ENCODE measurements at regions not wholly inside any gene's neighbourhood (a gene's known extent, or its start where the extent isn't known, plus 50 kb on each side); places are given as distances from the start of the nearest gene placed in this dataset.

DNA sequence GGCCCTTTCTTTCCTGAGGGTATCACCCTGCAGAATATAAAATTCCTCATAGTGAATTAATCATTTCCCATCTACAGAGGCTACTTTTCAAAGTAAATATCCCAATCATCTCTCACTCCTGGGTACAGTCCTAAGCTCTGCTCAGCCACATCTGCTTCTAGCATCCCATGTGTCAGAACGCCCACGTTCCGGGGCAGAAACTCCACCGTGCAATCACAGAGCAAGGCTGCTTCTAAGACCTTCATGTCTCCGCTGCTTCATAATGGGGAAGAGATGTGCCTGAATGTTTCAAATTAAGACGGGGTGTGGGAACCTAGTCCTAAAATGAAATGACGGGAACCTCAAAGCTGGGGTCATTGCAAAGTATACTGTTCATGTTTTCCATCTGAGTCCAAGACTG lies 208.8 kb upstream of the GMDS start:
- no peak for DNase-seq

DNA sequence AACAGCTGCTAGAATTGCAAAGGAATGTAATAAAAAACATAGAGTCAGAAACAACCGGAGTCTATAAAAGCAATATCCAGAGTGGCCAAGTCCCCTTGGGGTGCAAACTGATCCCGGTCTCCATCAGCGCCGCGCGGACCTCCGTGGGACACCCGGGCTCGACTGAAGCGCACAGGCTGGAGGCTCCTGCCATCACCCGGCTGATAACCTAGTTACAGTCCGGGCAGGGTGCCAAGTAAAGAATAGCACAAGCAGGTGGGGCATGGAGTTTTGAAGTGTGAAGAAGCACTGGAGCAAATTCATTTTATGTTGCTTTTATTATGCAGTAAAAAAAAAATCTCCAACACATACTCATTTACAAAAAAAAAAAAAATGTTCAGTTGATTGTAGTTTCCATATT lies 205.1 kb upstream of the GMDS start:
- DNase-seq, result peak; percentile 54

DNA sequence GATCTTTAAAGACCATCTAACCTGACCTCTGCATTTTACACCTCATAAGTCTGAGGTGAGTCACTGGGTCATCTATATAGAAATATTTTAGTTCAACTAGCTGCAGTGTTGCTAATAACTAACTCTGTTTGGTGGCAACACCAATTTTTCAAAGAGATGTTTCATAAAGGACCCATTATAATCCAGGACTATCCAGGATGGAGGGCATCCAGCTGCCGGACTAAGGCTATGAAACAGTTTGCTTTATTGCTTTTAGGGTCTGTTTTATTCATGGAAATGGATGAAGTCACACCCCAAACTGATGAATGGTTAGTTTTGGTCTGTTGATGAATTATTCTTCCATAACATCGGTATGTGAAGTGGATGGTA lies 204.2 kb upstream of the GMDS start:
- no peak for DNase-seq

DNA sequence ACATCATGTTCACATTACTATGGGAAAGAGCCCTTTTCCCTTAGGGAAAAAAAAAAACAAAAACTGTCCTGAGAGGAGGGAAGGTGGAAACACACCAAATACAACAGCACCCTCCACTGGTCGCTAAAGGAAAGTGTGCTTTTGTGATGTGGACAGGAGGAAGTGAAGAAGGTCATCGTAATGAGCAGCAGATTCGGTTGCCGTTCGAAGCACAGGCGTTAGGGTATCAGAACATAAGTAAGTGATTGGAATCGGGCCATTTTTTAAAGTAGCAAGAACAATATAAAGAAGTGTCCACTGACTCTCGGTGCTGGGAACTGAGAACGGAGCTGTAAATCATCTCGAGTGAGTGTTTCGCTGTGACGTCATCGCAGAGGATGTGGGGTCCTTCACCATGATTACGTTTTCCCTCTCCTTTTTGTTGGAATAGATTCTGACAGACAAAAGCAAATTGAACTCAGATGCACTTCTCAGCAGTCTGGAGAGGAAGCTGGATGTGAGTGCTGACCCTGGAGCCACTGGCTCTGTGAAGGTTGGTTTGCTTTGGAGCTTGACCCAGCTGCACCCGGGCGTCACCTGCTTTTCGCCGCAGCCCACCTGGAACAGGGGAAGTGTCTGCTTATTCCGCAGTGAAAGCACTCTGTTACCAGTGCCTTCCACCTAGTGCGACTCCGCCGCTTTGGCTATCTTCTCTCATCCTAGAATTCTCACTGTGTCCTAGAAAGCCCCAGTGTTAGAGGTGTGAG lies 203.6 kb upstream of the GMDS start:
- peak; percentile 57 for DNase-seq

DNA sequence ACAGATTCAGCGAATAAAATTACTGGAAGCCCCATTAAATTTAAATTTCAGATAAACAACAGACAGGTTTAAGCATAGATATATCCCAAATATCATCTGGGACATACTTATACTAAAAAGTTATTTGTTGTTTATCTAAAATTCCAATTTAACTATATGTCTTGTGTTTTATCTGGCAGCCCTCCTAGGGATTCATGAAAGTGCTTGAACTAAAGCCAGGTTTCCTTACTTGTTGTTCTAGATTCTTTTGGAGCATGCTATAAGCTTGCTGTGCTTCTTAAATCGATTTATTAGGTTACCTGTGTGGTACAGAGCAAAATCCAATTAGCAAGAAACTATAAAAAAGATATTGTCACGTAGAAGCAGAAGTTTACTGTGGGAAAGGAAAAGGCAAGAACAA lies 202.5 kb upstream of the GMDS start:
- DNase-seq, result no peak

DNA sequence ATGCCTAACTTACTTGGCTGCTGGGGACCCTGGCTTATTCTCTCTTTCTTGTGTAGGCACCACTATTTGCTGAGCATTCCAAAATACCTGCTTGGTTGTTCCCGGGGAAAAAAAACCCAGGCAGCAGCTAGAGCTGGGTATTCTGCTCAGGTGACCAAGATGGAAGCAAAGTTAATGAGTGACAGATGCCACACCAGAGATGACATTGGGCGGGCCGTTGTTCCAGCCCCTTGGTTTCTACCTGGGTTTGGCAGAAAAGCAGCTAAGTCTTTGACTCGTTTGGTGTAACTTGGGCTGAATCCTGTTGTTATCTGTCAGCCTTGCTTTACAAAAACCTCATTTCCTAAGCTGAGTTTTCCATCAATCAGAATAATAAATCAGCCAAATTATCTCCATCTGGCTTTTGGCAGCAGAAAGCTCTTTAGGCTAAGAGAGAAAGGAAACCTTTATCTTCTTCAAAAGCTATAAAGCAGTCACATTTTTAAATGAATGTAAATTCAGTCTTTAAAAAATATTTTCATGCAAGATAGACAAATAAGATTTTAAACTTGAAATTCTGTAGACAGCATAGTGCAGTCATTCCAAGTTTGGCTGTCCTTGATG lies 202.0 kb upstream of the GMDS start:
- no peak for DNase-seq

DNA sequence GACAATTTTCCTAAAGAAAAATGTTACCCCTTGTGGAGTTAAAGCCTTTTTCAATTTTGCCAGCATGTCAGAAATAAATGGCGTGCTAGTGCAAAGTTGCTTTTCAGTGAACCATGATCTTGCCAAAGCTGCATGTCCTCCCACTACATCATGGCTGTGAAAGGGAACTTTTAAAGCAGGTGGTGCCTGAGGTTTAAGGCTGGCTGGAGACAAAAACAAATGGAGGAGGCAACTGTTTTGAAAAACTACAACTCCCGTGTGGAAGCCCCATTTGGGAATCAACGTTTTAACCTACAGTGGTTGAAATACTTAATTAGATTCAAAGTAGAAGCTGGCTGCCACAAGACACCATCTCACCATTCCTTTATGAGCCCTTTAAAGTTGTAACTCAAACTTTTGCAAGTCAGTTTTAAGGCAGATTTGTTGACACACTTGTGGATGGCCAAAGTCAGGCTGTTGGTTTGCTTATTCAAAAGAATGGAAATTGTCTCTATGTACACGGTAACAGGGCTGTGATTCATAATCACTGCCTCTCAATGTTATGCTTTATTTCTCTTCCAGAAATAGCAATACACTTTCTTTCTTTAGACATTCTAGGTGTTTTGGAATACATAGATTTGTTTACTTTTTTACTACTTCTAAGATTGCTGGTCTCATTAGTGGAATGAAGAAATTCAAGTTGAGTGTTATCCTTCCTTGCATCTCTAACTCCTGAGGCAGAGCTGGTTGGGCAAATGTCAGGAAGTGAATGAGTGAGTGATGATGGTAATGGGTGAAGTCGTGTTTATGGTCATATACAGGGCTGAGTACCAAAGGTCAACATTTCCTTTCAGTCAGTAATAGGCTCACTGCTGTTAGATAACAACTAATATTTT lies 196.4 kb upstream of the GMDS start:
- no peak for DNase-seq

DNA sequence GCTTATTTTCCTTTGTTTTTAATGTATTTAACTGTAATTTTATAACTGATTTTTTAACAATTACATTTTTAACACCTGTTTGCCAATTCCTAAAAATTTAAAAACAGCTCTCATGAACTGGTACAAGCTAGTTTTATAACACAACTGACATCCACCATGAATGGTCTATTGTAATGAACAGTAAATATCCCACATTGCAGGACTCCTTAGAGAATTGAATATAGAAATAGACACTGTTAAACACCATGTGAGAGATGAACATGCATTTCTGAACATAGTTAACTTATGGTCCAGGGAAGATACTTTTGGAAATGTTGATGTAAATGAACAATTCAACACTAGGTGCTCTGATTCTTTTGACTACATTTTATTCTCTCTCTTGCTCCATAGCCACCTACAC lies 195.1 kb upstream of the GMDS start:
- DNase-seq, result no peak

DNA sequence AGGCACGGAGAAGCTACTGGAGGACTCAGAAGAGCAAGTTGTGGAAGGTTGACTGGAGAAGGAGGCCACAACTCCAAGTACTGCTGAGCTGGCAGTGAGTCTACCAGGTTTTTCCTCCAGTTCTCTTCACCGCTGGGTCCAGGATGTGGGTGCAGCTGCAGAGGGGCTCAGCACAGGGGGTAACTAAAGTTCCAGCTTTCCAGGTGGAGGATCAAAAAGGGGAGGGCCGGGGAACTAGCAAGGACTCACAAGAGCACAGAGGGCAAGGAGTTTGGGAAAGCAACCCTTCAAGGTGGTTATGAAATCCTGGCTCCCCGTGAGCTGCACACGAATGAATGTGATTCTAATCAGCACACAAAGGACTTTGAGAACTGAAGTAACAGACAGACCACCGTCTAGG lies 194.2 kb upstream of the GMDS start:
- no peak for DNase-seq

DNA sequence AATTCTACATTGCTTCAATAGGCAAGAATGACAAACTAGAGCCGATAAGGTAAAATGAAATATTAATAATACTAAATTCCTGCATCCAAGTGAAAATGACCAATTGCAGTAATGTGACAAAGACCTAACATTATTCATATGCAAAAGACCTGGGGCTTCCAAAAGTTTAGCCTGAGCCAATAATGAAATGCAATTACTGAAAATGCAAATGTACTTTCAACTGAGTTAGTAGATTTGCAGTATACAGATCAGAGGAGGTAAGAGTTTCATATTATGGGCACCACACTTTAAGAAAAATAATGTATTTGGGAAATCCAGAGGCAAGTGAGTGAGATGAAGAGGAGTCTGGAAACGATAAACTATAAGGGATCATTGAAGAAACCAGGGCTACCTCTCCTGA lies 193.7 kb upstream of the GMDS start:
- no peak for DNase-seq

DNA sequence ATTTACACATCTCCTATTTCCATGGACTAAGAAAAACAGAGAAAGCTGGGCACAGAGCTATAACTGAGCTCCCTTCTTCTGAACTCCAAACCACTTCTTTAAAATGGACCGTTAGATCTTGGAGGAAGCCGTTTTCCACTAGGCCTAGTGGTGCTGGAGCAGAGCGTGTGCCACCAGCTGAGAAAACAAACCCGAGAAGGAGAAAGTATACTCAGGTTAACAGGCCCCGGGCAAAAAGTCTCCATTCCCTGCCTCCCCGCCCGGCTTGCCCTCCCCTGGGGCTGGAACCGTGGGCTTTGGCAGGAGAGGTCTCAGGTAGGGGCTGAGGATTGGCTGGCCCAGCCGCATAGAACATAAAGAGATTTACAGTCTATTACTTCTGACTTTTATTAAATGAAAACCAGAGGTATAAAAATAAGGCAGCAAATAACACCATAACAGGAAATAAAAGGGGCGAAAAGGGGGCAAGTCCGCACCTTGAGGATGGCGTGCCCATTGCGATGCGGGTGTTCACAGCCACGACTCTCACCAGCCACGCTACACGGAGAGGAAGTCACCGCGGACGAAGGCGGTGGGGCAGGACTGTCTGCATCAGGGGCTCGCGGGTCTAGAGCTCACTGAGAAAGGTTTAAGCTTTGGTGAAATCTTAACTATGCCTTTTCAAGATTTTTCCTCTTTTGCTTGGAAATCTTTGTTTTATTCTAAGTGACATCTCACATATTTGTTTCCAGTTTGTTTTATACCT lies 191.2 kb upstream of the GMDS start:
- DNase-seq, result no peak

DNA sequence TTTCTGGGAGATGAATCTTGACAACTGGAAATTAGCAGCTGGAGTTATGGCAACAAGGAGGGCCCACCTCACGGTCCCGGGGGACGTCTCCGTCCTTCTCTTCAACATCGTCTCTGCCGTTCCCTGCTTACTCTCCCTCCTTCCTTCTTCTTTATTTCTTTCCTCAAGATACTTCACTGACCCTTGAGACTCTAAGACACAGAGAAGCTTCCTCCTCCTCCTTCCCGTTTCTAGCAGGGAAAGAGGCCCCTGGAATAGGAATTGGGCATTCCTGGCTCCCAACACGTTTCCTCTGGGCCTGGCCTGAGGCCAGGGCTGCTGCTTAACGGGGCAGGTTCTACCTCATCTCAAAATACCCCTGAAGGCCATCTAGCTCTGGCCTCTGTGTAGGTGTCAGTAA lies 189.9 kb upstream of the GMDS start:
- DNase-seq, result no peak

DNA sequence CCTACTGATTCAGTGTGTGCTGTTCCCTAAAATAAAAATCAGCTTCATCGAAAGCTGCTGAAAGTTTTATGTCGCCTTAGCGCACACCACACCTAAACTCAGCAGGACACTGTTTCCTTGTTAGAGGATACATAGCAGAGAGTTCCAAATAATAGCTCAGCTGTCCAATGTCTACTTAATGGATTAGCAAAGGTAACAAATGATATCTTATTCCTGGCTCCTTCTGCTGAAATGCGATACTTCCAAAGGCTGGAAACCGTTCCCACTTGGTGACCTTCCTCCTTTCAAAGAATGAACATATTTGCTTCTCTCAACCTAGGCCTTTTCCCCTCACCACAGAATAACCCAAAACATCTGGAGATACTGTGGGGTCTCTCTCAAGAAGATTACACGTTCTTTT lies 189.5 kb upstream of the GMDS start:
- no peak for DNase-seq

DNA sequence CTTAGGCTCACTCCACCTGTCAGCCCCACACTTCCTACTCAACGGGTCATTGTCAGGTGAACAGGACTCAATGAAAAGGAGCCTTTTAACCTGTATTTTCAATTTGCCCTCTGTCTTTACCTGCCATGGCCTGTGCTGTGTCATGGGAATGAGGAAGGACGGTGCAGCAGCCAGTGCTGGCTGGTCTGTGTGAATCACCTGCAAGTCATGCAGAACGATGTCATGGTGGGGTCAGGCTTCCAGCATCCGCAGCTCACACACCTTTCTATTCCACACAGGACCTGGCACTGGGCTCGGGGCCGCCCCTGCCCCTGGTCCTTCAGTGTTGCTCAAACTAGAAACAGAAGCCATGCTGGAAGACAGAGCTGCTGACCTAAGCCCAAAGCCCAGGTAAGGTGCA lies 188.7 kb upstream of the GMDS start:
- no peak for DNase-seq

DNA sequence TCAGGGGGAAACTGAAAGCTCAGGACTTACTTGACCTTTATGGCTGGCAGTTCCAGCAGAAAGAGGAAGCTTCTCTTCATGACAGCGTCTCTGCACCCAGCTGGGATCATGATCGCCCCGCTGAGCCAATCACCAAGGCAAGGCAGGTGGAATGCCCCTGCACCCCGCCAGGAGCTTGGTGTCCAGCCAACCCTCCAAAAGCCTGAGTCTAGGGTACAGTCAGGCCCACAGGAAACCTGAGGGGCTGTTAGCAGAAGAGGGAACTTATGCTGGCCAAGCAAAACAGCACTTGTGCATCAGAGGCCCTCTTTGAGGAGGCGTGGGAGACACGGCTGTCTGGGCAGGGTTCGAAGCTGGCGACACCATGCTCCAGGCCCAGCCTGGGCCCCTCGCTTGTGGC lies 188.3 kb upstream of the GMDS start:
- no peak for DNase-seq

DNA sequence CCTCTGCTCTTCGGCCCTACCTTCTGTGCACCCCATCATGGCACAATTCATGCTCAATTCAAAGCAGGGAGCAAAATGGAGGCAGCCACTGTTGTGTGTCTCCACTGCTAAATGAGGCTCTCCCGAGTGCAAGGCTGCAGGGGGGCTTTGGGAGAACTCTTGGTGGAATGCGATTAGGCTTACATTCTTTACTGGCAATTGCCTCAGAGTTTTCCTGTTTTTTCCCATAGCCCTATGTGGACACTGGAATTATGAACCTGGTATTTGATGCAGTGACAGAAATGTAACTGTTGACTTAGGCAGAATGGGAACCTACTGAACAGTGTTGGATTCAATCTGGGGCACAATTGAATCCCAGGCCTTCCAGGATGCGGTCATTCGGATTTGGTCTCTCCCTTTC lies 187.9 kb upstream of the GMDS start:
- DNase-seq, result no peak

DNA sequence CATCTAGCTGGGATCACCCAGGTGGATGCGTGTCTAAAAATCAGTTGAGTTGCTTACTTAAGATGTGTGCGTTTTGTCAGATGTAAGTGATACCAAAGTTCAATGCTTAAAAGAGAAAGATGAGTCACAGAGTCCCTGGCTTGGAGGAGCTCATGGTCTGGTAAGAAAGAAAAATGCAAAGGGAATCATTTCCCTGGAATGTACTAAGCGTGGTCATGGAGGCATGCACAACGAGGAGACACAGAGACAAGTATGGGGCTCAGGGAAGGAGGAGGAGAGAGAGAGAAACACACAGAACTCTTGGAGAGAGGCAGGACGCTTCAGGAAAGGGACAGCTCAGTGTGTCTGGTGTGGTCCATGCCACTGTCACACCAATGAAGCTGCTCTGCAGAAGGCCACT lies 186.9 kb upstream of the GMDS start:
- no peak for DNase-seq

DNA sequence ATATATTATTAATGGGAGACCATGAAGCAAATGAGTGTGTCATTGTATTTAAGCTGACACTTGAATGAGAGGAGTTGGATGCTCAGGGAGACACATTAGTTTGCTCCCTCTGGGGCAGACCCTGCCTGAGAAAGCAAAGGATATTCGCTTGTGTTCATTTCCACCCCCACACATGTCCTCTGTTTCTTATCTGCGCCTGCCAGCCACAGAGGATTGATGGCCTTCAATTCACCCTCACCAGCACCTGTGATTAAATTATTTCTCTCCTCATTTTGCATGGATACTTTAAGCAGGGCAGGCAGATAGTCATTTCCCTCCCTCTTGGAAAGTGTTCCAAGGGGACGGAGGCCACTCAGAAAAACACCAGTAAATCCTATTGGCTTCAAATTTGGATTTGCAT lies 185.2 kb upstream of the GMDS start:
- no peak for DNase-seq

DNA sequence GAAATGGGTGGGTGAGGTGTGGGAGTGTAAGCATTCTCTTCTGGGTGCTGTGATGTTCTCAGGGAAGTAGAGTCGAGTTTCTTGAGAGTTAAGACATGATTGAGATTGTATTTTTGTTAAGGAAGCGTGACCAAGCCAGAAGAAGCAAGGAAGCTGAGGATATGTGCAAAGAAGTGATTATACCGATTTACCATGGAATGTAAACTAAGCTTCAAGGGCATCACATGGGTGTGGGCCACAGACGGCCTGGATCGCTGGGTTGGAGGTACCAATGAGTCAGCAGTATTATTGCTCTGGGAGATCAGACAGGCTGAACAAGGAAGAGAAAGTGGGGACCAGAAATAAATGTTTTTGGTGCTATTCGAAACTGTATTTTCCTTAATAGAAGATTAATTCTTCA lies 184.1 kb upstream of the GMDS start:
- DNase-seq, result no peak

DNA sequence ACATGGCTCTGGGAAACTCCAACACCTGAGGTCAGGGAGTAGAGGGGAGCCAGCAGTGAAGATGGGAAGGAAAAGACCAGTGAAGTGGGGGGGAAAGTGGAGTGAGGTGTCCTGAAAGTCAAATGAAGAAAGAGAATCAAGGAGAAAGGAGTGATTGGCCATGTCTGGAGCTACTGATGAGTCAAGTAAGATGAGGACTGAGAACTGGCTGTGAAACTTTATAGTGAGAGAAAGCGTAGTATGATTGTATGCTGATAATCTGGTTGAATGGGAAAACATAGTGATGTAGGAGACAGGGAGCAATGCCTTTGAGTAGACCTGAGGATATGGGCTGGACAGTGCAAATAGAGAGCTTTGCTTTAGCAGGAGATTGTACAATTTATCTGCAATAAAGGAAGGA lies 183.6 kb upstream of the GMDS start:
- DNase-seq, result no peak

DNA sequence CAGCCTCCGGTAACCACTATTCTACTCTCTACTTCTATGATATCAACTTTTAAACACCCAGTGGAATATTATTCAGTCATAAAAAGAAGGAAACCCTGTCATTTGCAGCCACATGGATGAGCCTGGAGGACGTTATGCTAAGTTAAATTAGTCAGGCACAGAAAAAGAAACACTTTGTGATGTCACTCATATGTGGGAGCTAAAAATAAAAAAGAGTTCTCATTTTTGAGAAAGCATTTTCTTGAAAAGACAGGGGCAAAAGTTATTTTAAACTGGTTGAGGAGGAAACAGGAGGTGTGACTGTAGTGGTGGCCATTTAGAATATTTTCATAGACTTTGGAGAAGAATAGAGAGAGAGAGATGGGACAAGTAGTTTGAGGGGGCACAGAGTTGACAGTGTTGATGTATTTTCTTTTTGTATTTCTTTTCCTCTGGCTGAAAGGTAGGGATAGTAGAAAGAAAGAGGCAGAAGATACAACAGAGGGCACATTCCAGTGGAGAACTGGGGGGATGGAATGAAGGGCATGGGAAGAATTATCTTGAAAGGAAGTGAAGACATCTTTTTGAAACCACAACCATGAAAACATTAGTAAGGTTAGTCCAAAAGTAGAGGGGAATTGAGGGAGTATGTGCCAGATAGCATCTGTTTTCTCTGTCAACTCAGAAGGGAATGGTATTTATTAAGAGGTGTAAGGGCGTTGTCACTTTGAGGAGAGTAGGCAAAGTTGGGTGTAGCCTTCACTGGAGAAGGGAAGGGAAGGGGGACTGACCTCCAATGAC lies 181.3 kb upstream of the GMDS start:
- DNase-seq, result no peak

DNA sequence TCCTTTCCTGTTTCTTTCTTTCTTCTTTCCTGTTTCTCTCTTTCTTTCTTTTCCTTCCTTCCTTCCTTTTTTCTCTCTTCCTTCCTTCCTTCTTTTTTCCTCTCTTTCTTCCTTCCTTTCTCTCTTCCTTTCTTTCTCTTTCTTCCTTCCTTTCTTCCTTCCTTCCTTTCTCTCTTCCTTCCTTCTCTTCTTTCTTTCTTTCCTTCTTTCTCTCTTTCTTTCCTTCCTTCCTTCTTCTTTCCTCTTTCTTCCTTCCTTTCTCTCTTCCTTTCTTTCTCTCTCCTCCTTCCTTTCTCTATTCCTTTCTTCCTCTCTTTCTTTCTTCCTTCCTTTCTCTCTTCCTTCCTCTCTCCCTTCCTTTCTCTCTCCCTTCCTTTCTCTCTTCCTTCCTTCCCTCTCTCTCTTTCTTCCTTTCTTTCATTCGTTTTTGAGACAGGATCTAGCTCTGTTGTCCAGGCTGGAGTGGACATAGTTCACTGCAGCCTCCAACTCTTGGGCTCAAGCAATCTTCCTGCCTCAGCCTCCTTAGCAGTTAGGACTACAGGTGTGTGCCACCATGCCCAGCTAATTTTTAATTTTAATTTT lies 170.8 kb upstream of the GMDS start:
- no peak for DNase-seq

Data from DMS153 (cell line).